Superior temporal gyrus (tissue), 1 donor: ENCODE measurements at regions not wholly inside any gene's neighbourhood (a gene's known extent, or its start where the extent isn't known, plus 50 kb on each side); places are given as distances from the start of the nearest gene placed in this dataset.

ENCODE experiments used
- DNase-seq: peaks from one replicate; pipeline ENCODE4 v3.0.0-alpha.2; 2016; ENCODE audit errors: extremely low spot score

DNA sequence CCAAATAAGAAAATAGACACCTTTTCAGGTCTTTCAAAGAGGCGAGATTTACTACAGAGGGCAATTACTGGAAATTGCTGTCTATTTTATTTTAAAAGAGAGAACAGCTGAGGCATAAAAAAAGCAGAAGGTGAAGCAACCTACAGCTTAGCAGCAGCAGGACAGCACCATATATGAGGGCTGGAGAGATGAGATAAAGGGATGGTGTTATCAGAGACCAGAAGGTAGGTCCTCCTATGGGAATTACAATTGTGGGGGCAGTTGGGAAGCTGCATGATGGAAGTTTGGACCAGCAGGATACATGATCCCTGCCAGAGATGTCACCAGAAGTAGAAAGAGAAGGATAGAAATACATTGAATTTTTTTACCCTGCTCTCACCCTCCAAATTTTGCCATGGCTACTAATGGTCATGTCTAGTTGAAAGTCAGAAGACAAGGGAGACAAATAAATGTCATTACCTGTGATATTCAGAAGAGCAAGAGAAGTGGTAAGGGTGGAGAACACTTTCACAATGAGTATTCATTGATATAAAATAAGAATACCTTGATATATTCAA is 77.2 kb upstream of the CALCR start:
- DNase-seq: no peak

DNA sequence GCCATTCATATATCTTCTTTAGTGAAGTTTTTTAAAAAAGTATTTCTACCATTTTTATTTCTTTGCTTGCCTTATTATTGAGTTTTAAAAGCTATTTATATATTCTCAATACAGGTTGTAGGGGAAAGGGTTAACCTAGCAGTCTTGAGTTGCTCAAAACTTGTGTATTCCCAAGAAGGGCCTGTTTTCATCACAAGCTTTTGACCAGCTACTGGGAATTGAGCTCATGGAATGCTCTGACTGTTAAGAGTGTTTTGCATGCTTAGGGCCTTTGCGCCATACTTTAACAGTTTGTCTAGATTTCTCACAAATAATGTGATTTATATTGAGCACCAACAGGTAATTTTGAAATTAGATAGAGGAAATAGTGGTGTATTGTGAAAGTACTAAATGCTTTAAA is 72.0 kb upstream of the CALCR start:
- DNase-seq: no peak

DNA sequence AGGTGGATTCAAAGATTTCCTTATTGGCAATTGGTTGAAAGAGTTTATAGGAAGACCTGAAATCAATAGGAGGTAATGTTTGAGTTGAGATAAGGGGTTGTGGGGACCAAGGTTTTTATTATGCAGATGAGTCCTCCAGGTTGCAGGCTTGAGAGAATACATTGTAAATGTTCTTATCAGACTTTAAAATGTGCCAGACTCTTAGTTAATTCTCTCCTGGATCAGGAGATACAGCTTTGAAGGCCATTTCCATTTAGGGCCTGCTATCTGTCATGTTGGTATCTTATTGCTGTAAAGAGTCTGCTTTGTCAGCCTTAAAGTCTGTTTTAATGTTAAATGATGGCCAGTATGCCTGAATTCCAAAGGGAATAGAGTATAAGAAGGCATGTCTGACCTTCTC is 61.8 kb upstream of the CALCR start:
- DNase-seq: no peak

DNA sequence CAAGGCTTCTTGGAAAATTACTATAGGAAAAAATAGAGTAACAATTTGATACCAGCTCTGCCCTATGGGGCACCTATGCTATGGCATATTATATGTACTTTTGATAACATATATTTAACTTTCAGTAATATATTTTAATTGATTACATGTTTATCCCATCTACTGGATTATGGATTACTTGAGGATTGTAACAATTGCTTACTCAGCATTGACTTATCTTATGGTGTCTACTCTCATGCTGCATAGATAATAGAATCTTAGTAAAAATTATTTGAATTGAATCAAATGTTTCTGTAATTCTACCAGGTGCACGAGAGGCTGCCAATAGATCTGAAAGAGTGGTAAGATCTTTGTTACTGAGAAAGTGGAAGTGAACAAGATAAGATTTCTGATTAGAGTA is 57.8 kb upstream of the CALCR start:
- no peak for DNase-seq

DNA sequence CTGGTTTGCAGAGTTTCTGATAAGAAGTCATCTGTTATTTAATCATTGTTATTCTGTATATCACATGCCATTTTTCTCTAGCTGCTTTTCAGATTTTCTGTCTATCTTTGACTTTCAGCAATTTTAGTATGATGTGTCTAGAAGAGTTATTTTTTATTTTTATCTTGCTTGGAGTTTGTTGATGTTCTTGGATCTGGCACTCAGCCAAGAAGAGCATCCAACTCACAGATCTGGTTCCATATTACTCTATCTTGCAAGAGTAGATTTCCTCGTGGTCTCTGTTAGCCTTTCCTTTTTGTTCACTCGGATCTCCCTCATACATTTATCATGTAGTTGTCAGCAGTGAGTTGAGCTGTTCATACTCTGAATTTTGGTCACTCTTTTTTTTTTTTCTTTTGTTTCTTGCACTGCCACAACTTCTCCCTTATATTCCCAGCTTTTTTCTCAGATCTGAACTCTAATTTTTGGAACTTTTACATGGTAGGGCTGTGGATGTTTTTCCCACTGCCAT is 54.8 kb upstream of the CALCR start:
- DNase-seq: no peak

DNA sequence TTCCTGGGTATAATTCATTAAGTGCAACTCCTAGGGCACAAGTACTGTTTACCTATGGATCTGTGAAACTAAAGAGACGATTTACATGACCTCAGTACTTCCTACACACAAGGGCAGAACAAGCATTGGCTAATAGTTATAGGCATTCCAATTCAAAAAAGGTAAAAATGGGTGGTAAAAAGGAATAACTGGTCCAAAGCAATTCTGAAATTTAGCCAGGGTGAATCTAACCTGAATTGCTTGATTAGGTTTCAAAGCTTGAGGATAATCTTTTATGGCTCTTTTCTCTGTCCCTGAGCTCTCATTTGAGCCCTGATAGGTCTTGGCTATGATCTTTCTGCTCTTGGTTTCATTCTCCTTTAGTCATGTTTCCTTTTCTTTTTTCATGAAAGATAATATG is 52.3 kb upstream of the CALCR start:
- no peak for DNase-seq
